ENCODE measurements at regions not wholly inside any gene's neighbourhood (a gene's known extent, or its start where the extent isn't known, plus 50 kb on each side); places are given as distances from the start of the nearest gene placed in this dataset.

GRCh38 chr15:39459548-39459947, 121.3 kb upstream of the THBS1 start:
- intact Hi-C loops (cut with micrococcal nuclease; ENCODE audit: unreplicated experiment): no loop called here
- Histone ChIP-seq H3K9me3 (ENCODE audit: low read depth, low read length, poor library complexity, severe bottlenecking) (no peaks in the 10 kb centered on the region), H3K36me3 (ENCODE audit: insufficient read depth, low read length, poor library complexity, severe bottlenecking) (no peaks in the 10 kb centered on the region), H3K27me3 (replicated peaks; ENCODE audit: insufficient read depth, low read depth, low read length, poor library complexity) (no peaks in the 10 kb centered on the region), H3K4me3 (ENCODE audit: low read depth, low read length, poor library complexity, severe bottlenecking) (no peak overlapping the region), H3K4me1 (ENCODE audit: insufficient read depth, low read length, poor library complexity, severe bottlenecking) (no peaks in the 10 kb centered on the region), H3K27ac (ENCODE audit: low read depth, low read length, poor library complexity, severe bottlenecking) (no peak overlapping the region)
- ChIA-PET CTCF (no interaction called here), POLR2A (ENCODE audit: low non-redundant PET) (no interaction called here)
- no peak for DNase-seq (ENCODE audit: low spot score)
- no peak for TF ChIP-seq EZH2 (IDR thresholded peaks at IDR 0.05; ENCODE audit: borderline replicate concordance, low read depth, low read length, poor library complexity, severe bottlenecking)
- TF ChIP-seq CTCF (conservative IDR thresholded peaks at IDR 0.05; ENCODE audit: low read depth, low read length): no peak
- no TSS peak for BruUV-seq (replicated peaks)

GRCh38 chr15:39460748-39461147, 120.1 kb upstream of the THBS1 start:
- ChIA-PET POLR2A (ENCODE audit: low non-redundant PET) (no interaction called here), CTCF (no interaction called here)
- H3K36me3 ChIP-seq (ENCODE audit: insufficient read depth, low read length, poor library complexity, severe bottlenecking): no peaks in the 10 kb centered on the region
- TF ChIP-seq EZH2 (IDR thresholded peaks at IDR 0.05; ENCODE audit: borderline replicate concordance, low read depth, low read length, poor library complexity, severe bottlenecking) (no peak), CTCF (conservative IDR thresholded peaks at IDR 0.05; ENCODE audit: low read depth, low read length) (no peak)
- BruUV-seq (replicated peaks): no TSS peak
- no peak overlapping the region for H3K4me3 ChIP-seq (ENCODE audit: low read depth, low read length, poor library complexity, severe bottlenecking)
- H3K27me3 ChIP-seq (replicated peaks; ENCODE audit: insufficient read depth, low read depth, low read length, poor library complexity): no peaks in the 10 kb centered on the region
- no peak for DNase-seq (ENCODE audit: low spot score)
- no peak overlapping the region for H3K27ac ChIP-seq (ENCODE audit: low read depth, low read length, poor library complexity, severe bottlenecking)
- H3K4me1 ChIP-seq (ENCODE audit: insufficient read depth, low read length, poor library complexity, severe bottlenecking): no peaks in the 10 kb centered on the region
- no peaks in the 10 kb centered on the region for H3K9me3 ChIP-seq (ENCODE audit: low read depth, low read length, poor library complexity, severe bottlenecking)
- intact Hi-C loops (cut with micrococcal nuclease; ENCODE audit: unreplicated experiment): no loop called here

GRCh38 chr15:39461536-39462130, 119.2 kb upstream of the THBS1 start:
- CTCF ChIA-PET: interaction anchor here (0.6 kb wide), 1 partner anchor 859 kb away, joined by 3 read pairs; no protein-coding TSS in a partner anchor
- DNase-seq (ENCODE audit: low spot score): no peak
- H3K27ac ChIP-seq (ENCODE audit: low read depth, low read length, poor library complexity, severe bottlenecking): no peak overlapping the region
- H3K4me3 ChIP-seq (ENCODE audit: low read depth, low read length, poor library complexity, severe bottlenecking): no peak overlapping the region
- TF ChIP-seq EZH2 (IDR thresholded peaks at IDR 0.05; ENCODE audit: borderline replicate concordance, low read depth, low read length, poor library complexity, severe bottlenecking) (no peak), CTCF (conservative IDR thresholded peaks at IDR 0.05; ENCODE audit: low read depth, low read length) (no peak)
- no peaks in the 10 kb centered on the region for H3K4me1 ChIP-seq (ENCODE audit: insufficient read depth, low read length, poor library complexity, severe bottlenecking)
- BruUV-seq (replicated peaks): no TSS peak
- H3K27me3 ChIP-seq (replicated peaks; ENCODE audit: insufficient read depth, low read depth, low read length, poor library complexity): no peaks in the 10 kb centered on the region
- intact Hi-C loops (cut with micrococcal nuclease; ENCODE audit: unreplicated experiment): no loop called here
- H3K9me3 ChIP-seq (ENCODE audit: low read depth, low read length, poor library complexity, severe bottlenecking): no peaks in the 10 kb centered on the region
- H3K36me3 ChIP-seq (ENCODE audit: insufficient read depth, low read length, poor library complexity, severe bottlenecking): no peaks in the 10 kb centered on the region
- POLR2A ChIA-PET (ENCODE audit: low non-redundant PET): no interaction called here
